NT2/D1 (cell line): ENCODE measurements at regions not wholly inside any gene's neighbourhood (a gene's known extent, or its start where the extent isn't known, plus 50 kb on each side); places are given as distances from the start of the nearest gene placed in this dataset.

Experiments used
- YY1 ChIP-seq: IDR thresholded peaks from 2 replicates; pipeline ENCODE4 v1.6.1; 2011; ENCODE audit not compliant: insufficient read length, insufficient read depth
- ZNF274 ChIP-seq: IDR thresholded peaks from 2 replicates; pipeline ENCODE4 v1.6.1; 2011; ENCODE audit warnings: mild to moderate bottlenecking, low read depth, low read length

DNA sequence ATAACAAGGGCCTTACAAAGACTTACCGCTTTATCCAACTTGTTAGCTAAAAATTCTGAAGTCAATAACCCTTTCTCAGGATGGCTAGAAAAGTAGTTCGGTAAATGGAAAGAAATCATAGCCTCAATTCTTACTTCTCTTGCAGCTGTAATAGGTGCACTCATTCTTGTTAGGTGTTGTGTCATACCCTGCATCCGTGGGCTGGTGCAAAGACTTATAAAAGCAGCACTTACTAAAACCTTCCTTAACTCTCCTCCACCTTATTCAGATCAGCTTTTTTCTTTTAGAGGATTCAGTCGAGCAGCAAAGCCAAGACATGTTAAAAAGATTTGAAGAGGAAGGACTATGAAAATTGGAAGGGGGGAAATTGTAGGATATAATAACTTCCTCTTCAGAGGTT lies 238.2 kb upstream of the DIO3 start:
- TF ChIP-seq ZNF274 (no peak), YY1 (no peak)
